GM12878 (cell line): ENCODE measurements at regions not wholly inside any gene's neighbourhood (a gene's known extent, or its start where the extent isn't known, plus 50 kb on each side); places are given as distances from the start of the nearest gene placed in this dataset.

Experiments used
- ATAC-seq: fragments of 200-7000 bp; cut with Tn5 transposase; 3 replicates; pipeline ENCODE4 v1.9.1; 2020; ENCODE audit warnings: mild to moderate bottlenecking, moderate library complexity
- BruUV-seq: library from RNA; stranded (reverse); fragments of 400-500 nt; replicated peaks from 2 replicates; lab custom pipeline; 2021; lab: Mats Ljungman, UMichigan
- CTCF ChIA-PET: fragments of 300-600 bp; sonication (Branson Sonifier 250); formaldehyde crosslinking; extraction: SDS; loops from one replicate; lab custom pipeline; 2021; ENCODE audit warnings: inconsistent platforms; lab: Yijun Ruan, JAX
- POLR2A ChIA-PET: fragments of 350-600 bp; formaldehyde crosslinking; extraction: SDS; loops from one replicate; lab custom pipeline; 2021; ENCODE audit warnings: inconsistent platforms; lab: Charles Lee
- RAD21 ChIA-PET: fragments of 300-600 bp; sonication (Branson Sonifier 250); formaldehyde crosslinking; loops from one replicate; lab custom pipeline; 2023; ENCODE audit warnings: antibody characterized with exemption; ENCODE audit not compliant: unreplicated experiment; lab: Charles Lee
- SMC1A ChIA-PET: fragments of 300-600 bp; sonication (Branson Sonifier 250); formaldehyde crosslinking; loops from one replicate; lab custom pipeline; 2023; ENCODE audit not compliant: unreplicated experiment, uncharacterized antibody; lab: Charles Lee
- DNase-seq: peaks from one replicate; pipeline ENCODE4 v3.0.0-alpha.2; 2011; ENCODE audit warnings: low read depth, low spot score
- FAIRE-seq: peaks from 3 replicates; lab custom pipeline; 2011; peaks lifted over from hg19 to GRCh38; lab: Jason Lieb, UNC
- H2AFZ ChIP-seq: 2 replicates; pipeline ENCODE4 v1.6.0; 2011; ENCODE audit warnings: low read depth, low read length, control low read depth; ENCODE audit not compliant: control insufficient read depth
- H3K27ac ChIP-seq: 2 replicates; pipeline ENCODE4 v1.5.1; 2011; ENCODE audit warnings: control low read depth; ENCODE audit not compliant: control insufficient read depth, insufficient read depth
- H3K27me3 ChIP-seq, 2 experiments: replicated peaks in 1 of 2; 2 replicates each; pipeline versions ENCODE4 v1.6.0 to v1.6.1; 2011; ENCODE audit warnings: low read length in 1 of 2; ENCODE audit not compliant: control insufficient read depth in 2 of 2, insufficient read depth in 2 of 2
- H3K36me3 ChIP-seq, 2 experiments: 2 replicates each; pipeline ENCODE4 v1.5.1; 2011; ENCODE audit warnings: low read length in 1 of 2; ENCODE audit not compliant: control insufficient read depth in 2 of 2, insufficient read depth in 2 of 2
- H3K4me1 ChIP-seq: 2 replicates; pipeline ENCODE4 v1.6.1; 2011; ENCODE audit warnings: mild to moderate bottlenecking, low read length, moderate library complexity, mixed read lengths; ENCODE audit not compliant: control insufficient read depth, insufficient read depth
- H3K4me2 ChIP-seq: 2 replicates; pipeline ENCODE4 v1.6.0; 2011; ENCODE audit warnings: control low read depth; ENCODE audit not compliant: control insufficient read depth, insufficient read depth
- H3K4me3 ChIP-seq: fragments of 200-600 bp; sonication (generic); 2 replicates; pipeline ENCODE4 v1.5.1; 2016
- H3K79me2 ChIP-seq: 2 replicates; pipeline ENCODE4 v1.6.0; 2011; ENCODE audit warnings: low read length; ENCODE audit not compliant: control insufficient read depth, insufficient read depth
- H3K9ac ChIP-seq: 2 replicates; pipeline ENCODE4 v1.8.0; 2011; ENCODE audit warnings: low read length, control low read depth, mixed read lengths; ENCODE audit not compliant: control insufficient read depth, insufficient read depth
- H3K9me3 ChIP-seq: replicated peaks from 3 replicates; pipeline ENCODE4 v1.5.1; 2011; ENCODE audit warnings: mild to moderate bottlenecking, low read length; ENCODE audit not compliant: control insufficient read depth, insufficient read depth
- H4K20me1 ChIP-seq: 2 replicates; pipeline ENCODE4 v1.6.0; 2011; ENCODE audit not compliant: control insufficient read depth, insufficient read depth
- ATF3 ChIP-seq: IDR thresholded peaks from 2 replicates; pipeline ENCODE4 v1.6.1; 2011; ENCODE audit warnings: low read depth, mild to moderate bottlenecking, low read length, moderate library complexity, borderline replicate concordance; ENCODE audit errors: extremely low read depth
- ESRRA ChIP-seq: IDR thresholded peaks from 2 replicates; pipeline ENCODE4 v1.6.1; 2012; ENCODE audit warnings: mild to moderate bottlenecking, low read length, improper control_type of control experiment
- IKZF2 ChIP-seq, 2 experiments: fragments of 450-650 bp; IDR thresholded peaks; 2 replicates each; pipeline ENCODE4 v1.6.1; 2017; ENCODE audit warnings: mild to moderate bottlenecking in 2 of 2, moderate library complexity in 2 of 2
- WGBS: methylation state at CpG from one replicate; pipeline ENCODE4 v1.1.6; 2016; ENCODE audit warnings: low lambda C conversion rate; ENCODE audit not compliant: insufficient replicate concordance, insufficient coverage; ENCODE audit errors: missing lambda C conversion rate; 5-methylcytosine and 5-hydroxymethylcytosine counted together
- in situ Hi-C: fragments of 300-500 bp; cut with MboI; formaldehyde crosslinking; loops from 9 replicates; pipeline ENCODE4 v1.14.3; 2018; ENCODE audit warnings: mixed read lengths
- intact Hi-C: fragments of 100-400 bp; cut with micrococcal nuclease; formaldehyde crosslinking; loops from one replicate; pipeline ENCODE4 v1.14.2; 2022; ENCODE audit not compliant: unreplicated experiment

- no peak overlapping the region for H3K9ac ChIP-seq
- no peak overlapping the region for H2AFZ ChIP-seq
- RAD21 ChIA-PET, result no interaction called here
- peaks cover 3% of the 10 kb centered on the region; the same call in 2 of the 3 replicates for H3K9me3 ChIP-seq
- ATAC-seq (no peak), DNase-seq (no peak), FAIRE-seq (no peak)
- in situ Hi-C loops (no loop called here), intact Hi-C loops (no loop called here)
- H3K4me3 ChIP-seq, result no peak overlapping the region
- CTCF ChIA-PET, result no interaction called here
- no peaks in the 10 kb centered on the region for H3K27me3 ChIP-seq
- SMC1A ChIA-PET, result no interaction called here
- H3K79me2 ChIP-seq, result no peaks in the 10 kb centered on the region
- POLR2A ChIA-PET, result no interaction called here
- no peak overlapping the region for H3K27ac ChIP-seq
- no peaks in the 10 kb centered on the region for H3K36me3 ChIP-seq
- WGBS, result 87% methylated on average over 32 of the region's 37 CpGs
- no peak for TF ChIP-seq ATF3
- no peaks in the 10 kb centered on the region for H4K20me1 ChIP-seq
- no TSS peak for BruUV-seq
- no peak overlapping the region for H3K4me2 ChIP-seq
- H3K4me1 ChIP-seq, result no peaks in the 10 kb centered on the region
Observed at GRCh38 chr6:170174771-170175643, 115.9 kb downstream of the DLL1 start.

- H3K9ac ChIP-seq, result no peak overlapping the region
- 65% methylated on average over 17 of the region's 17 CpGs for WGBS
- H2AFZ ChIP-seq, result no peak overlapping the region
- no peak overlapping the region for H3K27ac ChIP-seq
- SMC1A ChIA-PET, result no interaction called here
- RAD21 ChIA-PET, result no interaction called here
- H3K4me1 ChIP-seq, result no peaks in the 10 kb centered on the region
- no peaks in the 10 kb centered on the region for H4K20me1 ChIP-seq
- no TSS peak for BruUV-seq
- TF ChIP-seq ESRRA, result no peak
- TF ChIP-seq IKZF2 (IDR thresholded peaks at IDR 0.05), result no peak
- TF ChIP-seq, all 136 proteins: peak for 0
- CTCF ChIA-PET, result no interaction called here
- POLR2A ChIA-PET, result no interaction called here
- H3K9me3 ChIP-seq, result peaks cover 3% of the 10 kb centered on the region; the same call in 2 of the 3 replicates
- in situ Hi-C loops, result no loop called here
- no peak for ATAC-seq
- no peaks in the 10 kb centered on the region for H3K27me3 ChIP-seq
- no peak for FAIRE-seq
- no peak overlapping the region for H3K4me2 ChIP-seq
- no peaks in the 10 kb centered on the region for H3K36me3 ChIP-seq
- no peaks in the 10 kb centered on the region for H3K79me2 ChIP-seq
- intact Hi-C loops, result no loop called here
- no peak overlapping the region for H3K4me3 ChIP-seq
- no peak for DNase-seq
Observed at GRCh38 chr6:170174124-170174770, 116.6 kb downstream of the DLL1 start.
